Duodenal mucosa (tissue), 2 donors: ENCODE measurements at regions not wholly inside any gene's neighbourhood (a gene's known extent, or its start where the extent isn't known, plus 50 kb on each side); places are given as distances from the start of the nearest gene placed in this dataset.

Source experiments
- H3K27ac ChIP-seq: one replicate; pipeline ENCODE4 v1.7.0; 2013; ENCODE audit warnings: low read depth, low read length
- H3K27me3 ChIP-seq, 2 donors: one replicate each; pipeline ENCODE4 v1.7.0; 2013; ENCODE audit warnings: low read length in 2 of 2, control low read depth in 1 of 2; ENCODE audit not compliant: insufficient read depth in 2 of 2, control insufficient read depth in 1 of 2
- H3K36me3 ChIP-seq, 2 donors: one replicate each; pipeline ENCODE4 v1.7.0; 2013; ENCODE audit warnings: low read length in 2 of 2, control low read depth in 1 of 2; ENCODE audit not compliant: insufficient read depth in 2 of 2, control insufficient read depth in 1 of 2
- H3K4me1 ChIP-seq, 2 donors: one replicate each; pipeline ENCODE4 v1.7.0; 2013; ENCODE audit warnings: low read length in 2 of 2, control low read depth in 1 of 2; ENCODE audit not compliant: insufficient read depth in 2 of 2, control insufficient read depth in 1 of 2
- H3K4me3 ChIP-seq, 2 donors: one replicate each; pipeline ENCODE4 v1.7.0; 2013; ENCODE audit warnings: low read length in 2 of 2, low read depth in 1 of 2
- H3K9ac ChIP-seq, 2 donors: one replicate each; pipeline ENCODE4 v1.7.0; 2013; ENCODE audit warnings: low read length in 2 of 2, low read depth in 1 of 2
- H3K9me3 ChIP-seq, 2 donors: one replicate each; pipeline ENCODE4 v1.7.0; 2013; ENCODE audit warnings: low read length in 2 of 2, control low read depth in 1 of 2; ENCODE audit not compliant: control insufficient read depth in 1 of 2

DNA sequence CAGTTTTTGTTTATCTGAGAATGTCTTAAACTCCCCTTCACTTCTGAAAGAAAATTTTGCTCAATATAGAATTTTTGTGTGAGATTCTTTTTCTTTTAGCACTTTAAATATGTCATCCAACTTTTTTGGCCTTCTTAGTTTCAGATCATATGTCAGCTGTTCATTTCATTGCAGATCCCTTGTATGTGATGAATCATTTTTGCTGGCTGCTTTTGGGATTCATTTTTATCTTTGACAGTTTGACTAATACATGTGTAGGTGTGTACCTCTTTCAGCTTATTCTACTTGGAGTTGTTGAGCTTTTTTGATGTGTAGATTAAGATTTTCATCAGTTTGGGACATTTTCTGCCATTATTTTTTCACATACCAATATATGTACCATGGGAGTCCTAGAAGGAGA lies 156.8 kb downstream of the FASLG start:
- H3K27me3 ChIP-seq: no peaks in the 10 kb centered on the region
- H3K36me3 ChIP-seq: no peaks in the 10 kb centered on the region
- H3K27ac ChIP-seq: no peak overlapping the region
- H3K4me3 ChIP-seq: no peak overlapping the region
- H3K9me3 ChIP-seq: no peaks in the 10 kb centered on the region
- H3K9ac ChIP-seq: no peak overlapping the region
- H3K4me1 ChIP-seq: peaks cover 4 to 9% of the 10 kb centered on the region in 2 donors

DNA sequence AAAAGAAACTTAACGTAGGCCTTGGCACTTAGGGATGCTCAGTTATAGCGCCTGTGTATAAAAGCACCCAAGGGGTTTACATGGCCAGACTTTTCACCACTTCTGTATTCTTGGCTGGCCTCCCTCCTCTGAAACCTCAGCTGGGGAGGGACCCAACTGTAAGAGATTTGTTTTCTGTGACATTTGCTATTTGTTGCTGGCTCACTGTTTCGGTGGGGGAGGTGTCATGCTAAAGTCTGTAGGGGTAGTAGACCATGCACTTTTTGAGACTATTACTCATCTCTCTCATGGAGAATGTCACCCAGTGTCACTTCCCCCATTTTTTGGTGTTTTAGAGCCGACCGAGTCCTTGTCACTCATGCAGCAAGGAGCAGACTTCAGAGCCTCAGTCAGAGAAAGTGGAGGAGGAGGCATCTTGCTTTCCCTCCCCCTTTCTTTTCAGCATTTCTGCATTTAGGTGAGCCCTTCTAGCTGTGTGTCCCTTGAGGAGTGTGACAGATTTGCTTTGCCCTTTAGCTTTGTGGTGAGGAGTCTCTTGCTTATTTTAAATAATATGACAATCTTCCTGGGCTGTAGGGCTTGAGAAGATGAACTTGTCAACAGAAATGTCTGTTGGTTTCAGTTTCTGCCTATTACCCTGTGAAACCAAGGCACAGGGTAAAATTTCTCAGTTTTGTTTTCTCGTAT lies 160.1 kb downstream of the FASLG start:
- Histone ChIP-seq H3K4me3 (peak overlapping the region in 1 of 2 donors; percentile 44), H3K27ac (no peak overlapping the region), H3K4me1 (peaks cover 4 to 9% of the 10 kb centered on the region in 2 donors), H3K27me3 (no peaks in the 10 kb centered on the region), H3K36me3 (no peaks in the 10 kb centered on the region), H3K9me3 (no peaks in the 10 kb centered on the region), H3K9ac (no peak overlapping the region)

DNA sequence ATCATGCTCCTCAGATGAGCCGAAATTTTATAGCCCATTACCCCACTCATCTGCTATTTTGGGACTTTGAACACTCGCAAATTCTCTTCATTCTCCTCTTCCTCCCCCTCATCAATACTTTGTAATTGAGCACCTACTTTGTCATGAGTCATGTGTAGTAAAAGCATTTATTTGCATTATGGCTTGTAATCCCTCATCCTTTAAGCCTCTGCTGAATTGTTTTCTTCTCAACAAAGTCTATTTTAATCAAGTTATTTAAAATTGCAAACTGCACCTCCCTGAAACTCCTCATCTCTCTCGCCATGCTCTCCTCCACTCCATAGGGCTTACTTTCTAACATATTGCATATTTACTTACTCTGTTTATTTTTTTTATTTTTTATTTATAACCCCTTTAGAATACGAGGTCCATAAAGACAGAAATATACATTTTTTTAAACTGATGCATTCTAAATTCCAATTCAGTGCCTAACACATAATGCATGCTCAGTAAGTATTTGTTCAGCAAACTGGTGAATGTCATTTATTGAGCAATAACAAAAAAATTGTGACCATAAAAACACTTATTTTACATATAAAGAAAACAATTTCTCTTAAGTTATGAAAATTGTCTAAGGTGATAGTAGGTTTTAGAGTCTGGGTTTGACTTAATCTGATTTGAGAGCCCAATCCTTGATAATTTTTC lies 161.7 kb downstream of the FASLG start:
- Histone ChIP-seq H3K27me3 (no peaks in the 10 kb centered on the region), H3K36me3 (no peaks in the 10 kb centered on the region), H3K9me3 (no peaks in the 10 kb centered on the region), H3K4me3 (no peak overlapping the region), H3K9ac (no peak overlapping the region), H3K4me1 (peaks cover 4 to 9% of the 10 kb centered on the region in 2 donors), H3K27ac (no peak overlapping the region)

DNA sequence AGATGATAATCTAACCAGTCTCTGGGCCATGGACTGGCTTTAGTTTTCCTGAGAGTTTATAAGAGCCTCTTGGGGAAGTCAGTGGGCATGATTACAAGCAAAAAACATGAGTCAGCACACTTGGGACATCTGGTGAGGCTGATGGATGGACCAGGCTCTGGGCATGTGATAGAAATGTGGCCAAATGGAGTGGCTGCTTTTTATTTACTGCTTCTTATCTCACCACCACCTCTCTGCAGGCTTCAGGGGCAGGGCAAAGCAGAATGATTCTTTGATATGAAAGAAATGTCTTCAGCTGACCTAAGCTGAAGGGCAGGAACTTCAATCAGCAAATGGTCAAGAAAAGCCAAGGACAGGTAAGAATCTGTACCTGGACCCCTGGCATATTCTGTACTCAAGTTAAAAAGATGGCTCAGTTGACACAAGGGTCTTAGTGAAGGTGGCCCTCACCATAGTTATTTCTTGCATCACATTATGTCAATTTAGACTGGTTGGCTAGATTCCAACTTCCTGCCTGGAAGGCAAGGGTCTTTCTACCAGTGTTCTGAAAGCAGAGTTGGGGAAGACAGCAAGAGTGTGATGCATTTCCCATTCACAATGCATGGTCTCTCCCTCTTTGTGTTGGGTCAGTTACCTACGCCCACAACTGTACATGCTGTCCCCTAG lies 162.8 kb downstream of the FASLG start:
- Histone ChIP-seq H3K4me1 (peaks cover 8 to 17% of the 10 kb centered on the region in 2 donors), H3K27me3 (no peaks in the 10 kb centered on the region), H3K9me3 (no peaks in the 10 kb centered on the region), H3K9ac (no peak overlapping the region), H3K27ac (no peak overlapping the region), H3K36me3 (no peaks in the 10 kb centered on the region), H3K4me3 (no peak overlapping the region)

DNA sequence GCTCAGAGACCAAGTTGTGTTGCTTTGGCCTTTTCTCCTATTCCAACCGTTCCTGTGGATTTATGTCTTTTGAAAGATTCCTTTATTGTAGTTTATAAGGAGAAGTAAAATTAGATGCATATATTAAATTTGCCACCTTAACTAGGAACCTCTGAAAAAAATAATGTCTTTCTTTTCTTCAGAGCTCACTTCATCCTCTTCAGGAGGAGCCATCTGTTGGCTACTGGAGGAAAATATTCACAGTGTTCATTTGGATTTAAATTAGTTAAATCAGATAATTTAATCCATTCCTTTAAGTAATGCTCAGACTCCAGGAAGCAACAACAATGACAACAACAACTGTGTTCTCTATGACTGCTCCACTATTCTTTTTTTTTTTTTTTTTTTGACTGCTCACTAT lies 164.0 kb downstream of the FASLG start:
- no peaks in the 10 kb centered on the region for H3K9me3 ChIP-seq
- H3K4me3 ChIP-seq: no peak overlapping the region
- no peaks in the 10 kb centered on the region for H3K27me3 ChIP-seq
- no peak overlapping the region for H3K27ac ChIP-seq
- H3K36me3 ChIP-seq: no peaks in the 10 kb centered on the region
- H3K4me1 ChIP-seq: peaks cover 12 to 23% of the 10 kb centered on the region in 2 donors
- no peak overlapping the region for H3K9ac ChIP-seq

DNA sequence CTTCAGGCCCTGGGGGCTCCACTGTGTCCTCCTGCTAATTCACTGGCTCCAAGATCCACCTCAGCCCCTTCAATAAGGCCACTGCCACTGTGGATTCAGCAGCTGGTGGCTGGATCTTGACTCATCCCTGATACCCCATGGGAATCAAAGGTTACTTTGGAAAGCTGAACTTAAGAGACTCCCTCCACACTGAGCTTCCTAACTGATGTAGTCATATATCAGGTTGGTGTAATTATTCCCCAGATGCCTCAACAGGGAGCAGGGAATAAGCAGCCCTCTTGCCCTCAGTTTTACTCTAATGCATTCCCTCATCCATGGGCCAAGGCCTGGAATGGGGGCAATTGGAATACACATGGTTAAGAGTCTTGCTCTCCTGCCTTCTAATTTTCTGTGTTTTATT lies 164.6 kb downstream of the FASLG start:
- H3K36me3 ChIP-seq: no peaks in the 10 kb centered on the region
- H3K9ac ChIP-seq: no peak overlapping the region
- no peaks in the 10 kb centered on the region for H3K27me3 ChIP-seq
- no peak overlapping the region for H3K4me3 ChIP-seq
- peaks cover 12 to 26% of the 10 kb centered on the region in 2 donors for H3K4me1 ChIP-seq
- no peaks in the 10 kb centered on the region for H3K9me3 ChIP-seq
- no peak overlapping the region for H3K27ac ChIP-seq

DNA sequence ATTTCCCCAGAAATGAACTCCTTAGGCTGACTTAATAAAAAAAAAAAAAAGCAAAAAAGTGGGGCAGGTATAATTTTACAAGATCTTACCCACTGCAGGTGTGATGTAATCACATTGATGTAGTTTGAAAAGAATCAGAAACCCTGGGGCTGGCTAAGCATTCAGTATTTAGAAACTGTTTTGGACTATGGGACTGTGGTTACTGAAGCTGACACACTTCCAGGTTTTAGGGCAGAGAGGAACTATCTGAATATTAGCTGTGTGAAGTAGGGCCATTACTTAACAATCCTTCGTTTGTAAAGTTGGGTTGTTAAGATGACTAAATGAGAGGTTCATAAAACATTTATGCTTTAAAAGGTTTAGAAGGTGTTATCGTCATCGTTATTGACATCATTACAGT lies 165.3 kb downstream of the FASLG start:
- Histone ChIP-seq H3K9me3 (no peaks in the 10 kb centered on the region), H3K27me3 (no peaks in the 10 kb centered on the region), H3K4me1 (peaks cover 12 to 19% of the 10 kb centered on the region in 2 donors), H3K36me3 (no peaks in the 10 kb centered on the region), H3K9ac (no peak overlapping the region), H3K4me3 (no peak overlapping the region), H3K27ac (no peak overlapping the region)

DNA sequence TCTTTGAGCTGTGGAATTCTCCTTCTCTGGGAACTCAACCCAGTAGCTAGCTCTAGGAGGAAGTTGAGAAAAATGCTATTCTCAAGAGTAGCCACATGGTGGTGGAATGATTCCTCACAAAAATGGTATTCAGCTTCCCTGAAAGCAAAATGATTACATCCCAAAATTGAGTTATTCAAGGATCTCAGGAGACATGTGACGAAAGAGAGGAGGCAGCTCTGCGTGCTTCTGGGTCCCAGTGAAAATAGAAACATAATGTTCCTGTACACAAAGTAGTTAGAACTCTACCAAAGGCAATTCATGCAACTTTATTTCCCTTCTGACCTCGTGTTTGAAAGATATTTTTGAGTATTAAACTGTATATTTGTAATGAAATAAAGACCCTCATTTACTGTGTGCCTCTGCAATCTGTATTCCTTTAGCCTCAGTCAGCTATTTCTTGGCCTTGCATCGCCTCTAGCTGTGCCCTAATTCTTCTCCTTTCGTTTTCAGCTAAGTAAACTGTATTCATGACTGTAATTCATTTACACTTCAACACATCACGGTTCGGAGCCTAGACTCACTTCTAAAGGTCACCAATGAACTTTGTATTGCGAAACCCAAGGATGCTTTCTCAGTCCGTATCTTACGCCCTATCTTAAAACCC lies 167.3 kb downstream of the FASLG start:
- Histone ChIP-seq H3K36me3 (no peaks in the 10 kb centered on the region), H3K27ac (peak overlapping the region; percentile 15), H3K4me1 (peaks cover 7 to 19% of the 10 kb centered on the region in 2 donors), H3K27me3 (no peaks in the 10 kb centered on the region), H3K4me3 (peak overlapping the region; percentile 44 to 57), H3K9ac (peak overlapping the region in 1 of 2 donors; percentile 15), H3K9me3 (no peaks in the 10 kb centered on the region)

DNA sequence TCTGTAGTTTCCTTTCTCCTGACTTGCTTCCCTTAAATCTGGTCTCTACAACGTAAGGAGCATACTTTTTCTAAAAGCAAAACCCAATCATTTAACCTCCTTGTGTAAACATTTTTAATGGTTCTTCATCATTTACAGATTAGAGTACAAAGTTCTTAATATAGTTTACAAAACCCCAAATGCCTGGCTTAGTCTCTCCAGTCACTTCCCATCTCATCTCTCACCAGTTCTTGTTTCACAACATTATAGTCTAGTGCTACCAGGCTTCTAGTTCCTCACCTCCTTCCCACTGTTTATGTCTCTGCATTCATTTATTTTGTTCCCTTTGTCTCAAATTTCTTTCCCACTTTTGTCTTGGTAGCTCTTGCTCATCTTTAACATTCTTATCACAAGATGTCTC lies 168.4 kb downstream of the FASLG start:
- H3K9ac ChIP-seq: no peak overlapping the region
- H3K4me3 ChIP-seq: no peak overlapping the region
- no peaks in the 10 kb centered on the region for H3K9me3 ChIP-seq
- H3K27ac ChIP-seq: no peak overlapping the region
- peaks cover 7 to 19% of the 10 kb centered on the region in 2 donors for H3K4me1 ChIP-seq
- H3K36me3 ChIP-seq: no peaks in the 10 kb centered on the region
- H3K27me3 ChIP-seq: no peaks in the 10 kb centered on the region

DNA sequence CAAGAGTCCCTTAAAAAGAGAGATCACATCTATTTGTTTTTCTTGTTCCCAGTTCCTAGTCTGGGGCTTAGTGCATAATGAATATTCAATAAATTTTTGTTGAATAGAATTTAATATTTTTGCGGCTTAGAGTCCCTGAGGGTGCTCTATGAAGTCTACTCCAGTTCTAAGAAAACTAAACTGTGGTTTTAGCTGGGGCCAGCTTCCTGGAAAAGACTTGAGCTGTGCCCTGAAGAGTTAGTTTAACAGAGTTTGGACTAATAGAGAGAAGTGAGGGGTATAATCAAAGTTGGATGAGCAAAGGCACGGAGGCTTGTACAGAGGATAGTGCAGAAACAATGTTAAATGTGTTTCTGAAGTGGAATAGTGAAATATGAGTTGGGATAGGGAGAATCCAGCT lies 168.9 kb downstream of the FASLG start:
- H3K4me1 ChIP-seq: peaks cover 7 to 19% of the 10 kb centered on the region in 2 donors
- H3K9me3 ChIP-seq: no peaks in the 10 kb centered on the region
- no peaks in the 10 kb centered on the region for H3K36me3 ChIP-seq
- no peak overlapping the region for H3K27ac ChIP-seq
- H3K27me3 ChIP-seq: no peaks in the 10 kb centered on the region
- H3K4me3 ChIP-seq: no peak overlapping the region
- no peak overlapping the region for H3K9ac ChIP-seq
